LNCAP (cell line): ENCODE measurements at regions not wholly inside any gene's neighbourhood (a gene's known extent, or its start where the extent isn't known, plus 50 kb on each side); places are given as distances from the start of the nearest gene placed in this dataset.

Experiments
- TF ChIP-seq, protein P1 (sequence below): fragments of 450-650 bp; IDR thresholded peaks from 2 replicates; pipeline ENCODE4 v1.5.1; 2017; ENCODE audit warnings: mild to moderate bottlenecking

DNA sequence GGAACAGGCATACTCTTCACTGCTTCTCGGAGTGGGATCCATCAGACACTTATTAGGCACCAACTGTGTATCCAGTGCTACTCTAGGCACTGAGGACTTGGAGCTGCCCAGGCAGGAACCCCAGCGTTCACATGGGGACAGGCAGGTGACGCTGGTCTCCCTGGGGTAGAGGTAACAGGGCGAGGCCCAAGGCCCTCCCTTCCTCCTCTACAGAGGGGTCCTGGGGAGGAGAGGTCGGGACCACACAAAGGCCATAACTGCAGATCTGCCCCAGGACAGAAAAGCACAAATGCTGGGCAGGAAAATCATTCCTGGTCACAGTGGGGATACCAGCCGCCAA, 262.2 kb downstream of the BRD1 start:
- TF ChIP-seq, protein P1, sequence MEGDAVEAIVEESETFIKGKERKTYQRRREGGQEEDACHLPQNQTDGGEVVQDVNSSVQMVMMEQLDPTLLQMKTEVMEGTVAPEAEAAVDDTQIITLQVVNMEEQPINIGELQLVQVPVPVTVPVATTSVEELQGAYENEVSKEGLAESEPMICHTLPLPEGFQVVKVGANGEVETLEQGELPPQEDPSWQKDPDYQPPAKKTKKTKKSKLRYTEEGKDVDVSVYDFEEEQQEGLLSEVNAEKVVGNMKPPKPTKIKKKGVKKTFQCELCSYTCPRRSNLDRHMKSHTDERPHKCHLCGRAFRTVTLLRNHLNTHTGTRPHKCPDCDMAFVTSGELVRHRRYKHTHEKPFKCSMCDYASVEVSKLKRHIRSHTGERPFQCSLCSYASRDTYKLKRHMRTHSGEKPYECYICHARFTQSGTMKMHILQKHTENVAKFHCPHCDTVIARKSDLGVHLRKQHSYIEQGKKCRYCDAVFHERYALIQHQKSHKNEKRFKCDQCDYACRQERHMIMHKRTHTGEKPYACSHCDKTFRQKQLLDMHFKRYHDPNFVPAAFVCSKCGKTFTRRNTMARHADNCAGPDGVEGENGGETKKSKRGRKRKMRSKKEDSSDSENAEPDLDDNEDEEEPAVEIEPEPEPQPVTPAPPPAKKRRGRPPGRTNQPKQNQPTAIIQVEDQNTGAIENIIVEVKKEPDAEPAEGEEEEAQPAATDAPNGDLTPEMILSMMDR = no peak

DNA sequence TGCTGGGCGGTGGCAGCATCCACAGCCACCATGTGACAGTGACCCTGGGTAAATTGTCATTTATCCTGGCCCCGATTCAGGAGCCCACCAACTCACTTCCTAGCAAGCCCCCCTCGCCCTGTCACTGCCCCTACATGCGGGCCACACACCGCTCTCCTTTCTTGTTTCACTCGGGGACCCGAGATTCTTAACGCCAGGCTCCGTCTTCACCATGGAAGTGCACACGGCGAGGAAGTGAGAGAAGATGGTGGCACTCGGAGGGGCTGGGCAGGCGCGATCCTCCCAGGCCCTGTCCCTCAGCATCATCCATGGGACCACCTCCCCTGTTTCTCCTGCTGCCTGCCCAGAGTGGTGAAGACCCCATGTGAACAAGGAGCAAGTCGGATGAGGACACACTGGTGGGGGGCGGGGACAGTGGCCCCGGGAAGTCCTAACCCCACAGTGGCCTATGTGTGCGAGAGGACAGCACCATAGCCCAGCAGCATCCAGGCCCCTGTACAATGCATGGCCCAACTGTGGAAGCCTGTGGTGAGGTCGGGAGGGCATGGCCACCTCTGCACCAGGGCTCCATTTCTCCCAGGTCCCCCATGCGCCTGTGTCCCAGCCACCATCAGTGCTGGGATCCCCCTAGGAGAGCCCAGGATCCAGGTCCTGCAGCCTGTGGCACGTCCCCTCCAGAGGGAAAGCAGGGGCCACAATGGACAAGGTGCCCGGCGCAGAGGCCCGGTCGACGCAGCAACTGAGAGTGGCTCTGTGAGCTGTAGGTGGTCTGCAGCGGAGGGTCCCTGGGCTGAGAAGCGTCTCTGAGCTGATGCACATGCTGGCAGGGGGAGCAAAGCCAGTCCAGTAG, 262.8 kb downstream of the BRD1 start:
- TF ChIP-seq, protein P1 = no peak

DNA sequence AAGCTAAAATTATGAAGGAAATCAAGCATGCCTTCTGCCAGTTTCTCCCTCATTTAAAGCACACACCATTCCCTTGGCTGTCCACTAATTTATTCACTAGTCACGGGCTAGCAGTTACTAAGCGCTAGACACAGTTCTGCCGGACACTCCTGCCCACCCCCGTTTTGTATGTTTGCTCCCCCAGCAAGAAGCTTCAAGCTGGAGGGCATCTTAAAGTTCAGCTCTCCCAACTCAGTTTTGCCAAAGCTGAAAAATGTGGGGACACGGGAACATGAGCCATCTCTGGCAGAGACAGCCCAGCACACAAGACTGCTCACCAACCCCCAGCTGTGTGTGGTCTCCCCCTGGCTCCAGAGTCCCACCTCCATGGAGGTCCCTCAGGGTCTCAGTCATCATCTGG, 263.6 kb downstream of the BRD1 start:
- TF ChIP-seq, protein P1 = no peak

DNA sequence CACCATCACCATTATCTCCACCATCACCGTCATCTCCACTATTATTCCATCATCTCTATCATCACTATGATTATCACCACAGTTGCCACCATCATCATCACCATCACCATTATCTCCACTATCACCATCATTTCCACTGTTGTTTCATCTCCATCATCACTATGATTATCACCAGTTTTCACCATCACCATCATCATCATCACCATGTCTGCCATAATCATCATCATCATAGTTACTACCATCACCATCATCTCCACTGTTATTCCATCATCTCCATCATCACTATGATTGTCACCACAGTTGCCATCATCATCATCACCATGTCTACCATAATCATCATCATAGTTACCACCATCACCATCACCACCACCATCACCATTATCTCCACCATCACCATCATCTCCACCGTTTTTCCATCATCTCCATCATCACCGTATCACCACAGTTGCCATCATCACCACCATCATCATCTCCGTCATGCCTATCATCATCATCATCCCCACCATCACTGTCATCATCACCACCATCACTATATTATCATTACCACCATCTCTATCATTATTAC, 264.9 kb downstream of the BRD1 start:
- TF ChIP-seq, protein P1 = no peak

DNA sequence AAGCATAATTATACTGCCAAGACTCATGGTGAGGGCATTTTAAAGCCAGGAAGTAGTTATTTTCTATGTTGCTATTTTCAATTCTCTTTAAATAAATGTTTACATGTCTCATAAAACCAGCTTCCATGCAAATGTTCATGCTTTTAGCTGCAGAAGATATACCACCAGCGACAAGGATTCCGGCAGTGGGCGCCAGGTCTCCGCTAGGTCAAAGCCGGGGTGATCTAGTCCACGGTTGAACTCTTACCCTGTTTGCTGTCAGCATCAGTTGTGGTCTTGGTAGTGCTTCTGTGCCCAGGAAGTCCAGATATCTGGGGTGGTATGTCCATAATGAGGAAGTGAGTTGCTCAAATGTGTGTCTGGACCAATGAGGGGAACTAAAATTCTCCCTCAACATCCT, 265.7 kb downstream of the BRD1 start:
- TF ChIP-seq, protein P1 = no peak

DNA sequence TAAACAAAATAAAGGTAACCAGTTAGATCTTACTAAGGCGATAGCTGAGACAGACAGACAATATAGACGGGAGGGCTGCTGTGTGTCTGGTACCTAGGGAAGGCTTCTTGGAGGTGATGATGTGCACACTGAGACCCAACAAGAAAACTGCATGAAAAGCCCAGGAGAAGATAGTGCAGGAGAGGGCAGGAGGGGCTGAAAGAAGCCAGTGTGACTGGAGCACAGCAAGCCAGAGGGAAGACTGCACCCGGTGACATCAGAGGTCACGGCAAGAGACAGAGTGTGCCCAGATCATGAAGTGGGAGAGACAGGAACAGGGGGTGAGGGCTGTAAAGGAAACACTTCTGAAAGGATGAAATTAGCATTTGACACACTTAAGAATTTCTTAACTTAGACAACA, 266.3 kb downstream of the BRD1 start:
- TF ChIP-seq, protein P1 = no peak

DNA sequence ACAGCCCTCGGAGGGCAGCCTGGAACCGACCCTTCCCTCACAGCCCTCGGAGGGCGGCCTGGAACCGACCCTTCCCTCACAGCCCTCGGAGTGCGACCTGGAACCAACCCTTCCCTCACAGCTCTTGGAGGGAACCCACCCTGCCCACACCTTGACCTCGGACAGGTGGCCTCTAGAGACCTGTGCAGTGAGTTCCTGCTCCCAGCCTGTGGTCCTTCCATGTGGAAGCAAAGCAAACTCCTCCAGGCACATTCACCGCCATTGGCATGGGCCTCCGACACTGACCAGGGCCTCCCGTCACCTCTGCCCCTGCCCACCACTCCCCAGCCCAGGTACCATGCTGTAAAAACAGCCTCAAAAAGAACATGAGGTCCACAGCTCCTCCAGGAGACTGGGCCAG, 272.1 kb downstream of the BRD1 start:
- TF ChIP-seq, protein P1 = no peak
